ENCODE measurements at regions not wholly inside any gene's neighbourhood (a gene's known extent, or its start where the extent isn't known, plus 50 kb on each side); places are given as distances from the start of the nearest gene placed in this dataset.

- TF ChIP-seq CTCF (conservative IDR thresholded peaks at IDR 0.05; ENCODE audit: low read depth in 2 of 2) (no peak), EZH2phosphoT487 (IDR thresholded peaks at IDR 0.05; ENCODE audit: unreplicated experiment) (no peak), POLR2AphosphoS5 (IDR thresholded peaks at IDR 0.05; ENCODE audit: low read depth) (no peak), EZH2 (IDR thresholded peaks at IDR 0.05; ENCODE audit: low read depth, unreplicated experiment) (no peak), REST (IDR thresholded peaks at IDR 0.05; ENCODE audit: unreplicated experiment) (no peak), JUNB (IDR thresholded peaks at IDR 0.05; ENCODE audit: unreplicated experiment) (no peak), ETS1 (IDR thresholded peaks at IDR 0.05) (no peak), ZNF462 (CRISPR knock-in tag; IDR thresholded peaks at IDR 0.05) (no peak), CREB1 (CRISPR knock-in tag; IDR thresholded peaks at IDR 0.05; ENCODE audit: low read depth) (no peak), ZNF114 (CRISPR knock-in tag; IDR thresholded peaks at IDR 0.05) (no peak), NANOG (IDR thresholded peaks at IDR 0.05; ENCODE audit: borderline replicate concordance) (no peak), ZNF331 (CRISPR knock-in tag; IDR thresholded peaks at IDR 0.05; ENCODE audit: low read depth) (no peak), STAT1 (IDR thresholded peaks at IDR 0.05; ENCODE audit: unreplicated experiment) (no peak)
Observed at GRCh38 chr16:73265124-73265837, 217.4 kb upstream of the ZFHX3 start.
